ENCODE measurements at regions not wholly inside any gene's neighbourhood (a gene's known extent, or its start where the extent isn't known, plus 50 kb on each side); places are given as distances from the start of the nearest gene placed in this dataset.
A peak's percentile ranks its signal among the peaks of the same experiment; 100 is the strongest.

GRCh38 chrX:14476205-14476604 lies 53.1 kb upstream of the GLRA2 start:
- DNase-seq = no peak

GRCh38 chrX:14449773-14450172 lies 79.6 kb upstream of the GLRA2 start:
- DNase-seq = no peak

- DNase-seq = no peak
These were observed 80.9 kb upstream of the GLRA2 start for GRCh38 chrX:14448406-14448805.

- no peak for DNase-seq
These were observed 89.2 kb upstream of the GLRA2 start for GRCh38 chrX:14440106-14440505.

GRCh38 chrX:14427614-14428013 lies 101.7 kb upstream of the GLRA2 start:
- no peak for DNase-seq

- no peak for DNase-seq
These were observed 108.5 kb upstream of the GLRA2 start for GRCh38 chrX:14420841-14421240.

- no peak for DNase-seq
These were observed 116.7 kb upstream of the GLRA2 start for GRCh38 chrX:14412686-14413085.

GRCh38 chrX:14411326-14411725 lies 118.0 kb upstream of the GLRA2 start:
- no peak for DNase-seq

GRCh38 chrX:14409341-14409740 lies 120.0 kb upstream of the GLRA2 start:
- peak; percentile 42 for DNase-seq

- no peak for DNase-seq
These were observed 123.1 kb upstream of the GLRA2 start for GRCh38 chrX:14406225-14406624.

- peak; percentile 5 for DNase-seq
These were observed 130.6 kb upstream of the GLRA2 start for GRCh38 chrX:14398725-14399124.

GRCh38 chrX:14389682-14390081 lies 139.7 kb upstream of the GLRA2 start:
- DNase-seq = no peak

GRCh38 chrX:14386981-14387380 lies 142.4 kb upstream of the GLRA2 start:
- DNase-seq = no peak

GRCh38 chrX:14380044-14380443 lies 149.3 kb upstream of the GLRA2 start:
- no peak for DNase-seq

- DNase-seq = no peak
These were observed 151.9 kb upstream of the GLRA2 start for GRCh38 chrX:14377427-14377826.

GRCh38 chrX:14363728-14364127 lies 165.6 kb upstream of the GLRA2 start:
- DNase-seq = no peak

- DNase-seq = peak; percentile 62
These were observed 166.6 kb upstream of the GLRA2 start for GRCh38 chrX:14362721-14363120.

GRCh38 chrX:14361435-14361834 lies 167.9 kb upstream of the GLRA2 start:
- no peak for DNase-seq

GRCh38 chrX:14359727-14360126 lies 169.6 kb upstream of the GLRA2 start:
- DNase-seq = no peak

GRCh38 chrX:14359316-14359715 lies 170.0 kb upstream of the GLRA2 start:
- DNase-seq = no peak

GRCh38 chrX:14357314-14357713 lies 172.0 kb upstream of the GLRA2 start:
- no peak for DNase-seq

- DNase-seq = peak; percentile 91
These were observed 172.9 kb upstream of the GLRA2 start for GRCh38 chrX:14356401-14356800.

- DNase-seq = no peak
These were observed 173.8 kb upstream of the GLRA2 start for GRCh38 chrX:14355556-14355955.

GRCh38 chrX:14354521-14354920 lies 174.8 kb upstream of the GLRA2 start:
- peak; percentile 70 for DNase-seq

GRCh38 chrX:14352511-14352910 lies 176.8 kb upstream of the GLRA2 start:
- peak; percentile 66 for DNase-seq
